GM12892 (cell line): ENCODE measurements at regions not wholly inside any gene's neighbourhood (a gene's known extent, or its start where the extent isn't known, plus 50 kb on each side); places are given as distances from the start of the nearest gene placed in this dataset.

Experiments
- POLR2A ChIP-seq: IDR thresholded peaks from 2 replicates; pipeline ENCODE4 v1.6.1; 2011; ENCODE audit warnings: low read depth, low read length, control low read depth
- POLR2AphosphoS5 ChIP-seq: IDR thresholded peaks from 2 replicates; pipeline ENCODE4 v1.6.1; 2011; ENCODE audit warnings: low read depth, low read length, control low read depth

- TF ChIP-seq POLR2A (no peak), POLR2AphosphoS5 (no peak)
Measured at GRCh38 chr9:108186642-108187395, 669.0 kb downstream of the ACTL7B start.
